ENCODE measurements at regions not wholly inside any gene's neighbourhood (a gene's known extent, or its start where the extent isn't known, plus 50 kb on each side); places are given as distances from the start of the nearest gene placed in this dataset.

DNA sequence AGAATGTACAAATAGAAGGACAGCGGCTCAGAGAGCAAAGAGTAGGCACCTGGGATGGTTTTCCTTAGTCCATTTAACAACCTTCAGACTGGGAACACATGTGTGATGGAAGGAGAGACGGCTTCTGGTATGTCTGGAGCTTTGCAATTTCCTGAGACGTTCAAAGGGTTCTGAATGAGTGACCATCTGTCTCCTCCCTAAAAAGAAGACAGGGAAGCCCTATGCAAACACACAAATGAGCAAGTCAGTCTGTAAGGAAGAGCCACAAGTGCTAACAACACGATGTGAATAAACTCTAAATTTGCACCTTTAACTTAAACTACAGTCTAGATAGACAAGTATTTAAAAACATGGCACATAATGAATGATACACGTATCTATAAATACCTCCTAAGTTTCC is 391.0 kb downstream of the ICE1 start:
- no peaks in the 10 kb centered on the region for H3K4me1 ChIP-seq

GRCh38 chr5:5810461-5810860 is 388.0 kb downstream of the ICE1 start:
- Histone ChIP-seq H3K9me3 (no peaks in the 10 kb centered on the region), H3K4me3 (no peak overlapping the region), H3K4me1 (no peaks in the 10 kb centered on the region), H3K36me3 (no peaks in the 10 kb centered on the region), H3K27ac (no peak overlapping the region), H3K27me3 (no peaks in the 10 kb centered on the region)
- DNase-seq (ENCODE audit: low spot score in 2 of 2), result no peak
- TF ChIP-seq CTCF (IDR thresholded peaks at IDR 0.05) (no peak), POLR2AphosphoS5 (IDR thresholded peaks at IDR 0.05) (no peak)
- intact Hi-C loops (cut with DNase I; ENCODE audit: low total_unique reads), result no loop called here

More for the DNA sequence above, 391.0 kb downstream of the ICE1 start:
- Histone ChIP-seq H3K27me3 (no peaks in the 10 kb centered on the region), H3K4me3 (no peak overlapping the region), H3K27ac (no peak overlapping the region), H3K9me3 (no peaks in the 10 kb centered on the region), H3K36me3 (no peaks in the 10 kb centered on the region)
- DNase-seq (ENCODE audit: low spot score in 2 of 2), result no peak
- TF ChIP-seq POLR2AphosphoS5 (IDR thresholded peaks at IDR 0.05), result no peak
- no peak for TF ChIP-seq CTCF (IDR thresholded peaks at IDR 0.05)
- intact Hi-C loops (cut with DNase I; ENCODE audit: low total_unique reads), result no loop called here

DNA sequence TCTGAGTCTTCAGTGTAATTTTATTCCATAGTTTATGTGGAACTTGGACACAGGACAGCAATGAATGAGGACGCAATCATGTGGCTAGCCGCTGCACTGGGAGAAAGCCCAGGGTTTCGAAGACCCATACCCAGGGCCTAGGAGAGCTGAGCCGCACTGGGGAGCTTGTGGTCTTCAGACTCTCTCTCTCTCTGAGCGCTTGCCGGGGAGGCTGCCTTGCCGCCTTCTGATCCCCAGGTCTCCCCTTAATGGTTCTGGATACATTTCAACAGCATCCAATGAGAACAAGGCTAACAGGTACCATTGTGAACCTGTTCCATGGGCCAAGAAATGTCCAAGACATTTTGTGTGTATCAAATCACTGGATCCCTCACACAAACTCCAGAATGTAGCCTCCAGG is 383.4 kb downstream of the ICE1 start:
- DNase-seq (ENCODE audit: low spot score in 2 of 2), result no peak
- intact Hi-C loops (cut with DNase I; ENCODE audit: low total_unique reads), result no loop called here
- no peaks in the 10 kb centered on the region for H3K27me3 ChIP-seq
- H3K36me3 ChIP-seq, result no peaks in the 10 kb centered on the region
- TF ChIP-seq POLR2A (IDR thresholded peaks at IDR 0.05) (no peak), POLR2AphosphoS5 (IDR thresholded peaks at IDR 0.05) (no peak), CTCF (IDR thresholded peaks at IDR 0.05) (no peak)
- H3K9me3 ChIP-seq, result no peaks in the 10 kb centered on the region
- H3K4me1 ChIP-seq, result no peaks in the 10 kb centered on the region
- H3K4me3 ChIP-seq, result no peak overlapping the region
- H3K27ac ChIP-seq, result no peak overlapping the region

DNA sequence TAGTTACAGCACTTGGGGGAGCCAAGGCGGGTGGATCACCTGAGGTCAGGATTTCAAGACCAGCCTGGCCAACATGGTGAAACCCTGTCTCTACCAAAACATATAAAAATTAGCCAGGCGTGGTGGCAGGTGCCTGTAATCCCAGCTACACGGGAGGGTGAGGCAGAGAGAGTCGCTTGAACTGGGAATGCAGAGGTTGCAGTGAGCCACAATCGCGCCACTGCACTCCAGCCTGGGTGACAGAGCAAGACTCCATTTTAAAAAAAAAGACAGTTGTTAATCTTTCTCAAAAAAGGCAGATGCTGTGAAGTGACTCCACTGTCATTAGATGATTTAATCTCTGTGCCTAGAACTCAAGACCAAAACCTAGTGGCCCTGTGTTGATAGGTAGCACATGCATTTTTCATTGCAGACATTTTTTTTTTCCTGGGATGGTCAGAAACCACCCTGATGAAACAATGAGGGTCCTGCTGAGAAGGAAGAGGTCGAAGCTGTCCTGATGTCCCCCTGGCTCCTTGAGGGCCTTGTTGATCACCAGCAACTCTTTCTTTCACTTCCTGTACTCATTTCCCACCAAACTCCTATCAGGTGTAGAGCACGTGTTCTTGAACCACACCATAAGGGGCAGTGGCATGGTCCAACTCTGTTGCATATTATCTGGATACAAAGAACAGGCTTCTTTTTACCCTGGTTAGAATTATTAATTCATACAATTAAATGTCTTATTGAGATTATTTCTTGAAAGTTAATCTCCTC is 382.2 kb downstream of the ICE1 start:
- DNase-seq (ENCODE audit: low spot score in 2 of 2), result no peak
- no peaks in the 10 kb centered on the region for H3K4me1 ChIP-seq
- no peaks in the 10 kb centered on the region for H3K36me3 ChIP-seq
- H3K27me3 ChIP-seq, result no peaks in the 10 kb centered on the region
- H3K9me3 ChIP-seq, result no peaks in the 10 kb centered on the region
- no peak for TF ChIP-seq CTCF (IDR thresholded peaks at IDR 0.05)
- TF ChIP-seq POLR2AphosphoS5 (IDR thresholded peaks at IDR 0.05), result no peak
- no peak for TF ChIP-seq POLR2A (IDR thresholded peaks at IDR 0.05)
- no peak overlapping the region for H3K4me3 ChIP-seq
- intact Hi-C loops (cut with DNase I; ENCODE audit: low total_unique reads), result no loop called here
- no peak overlapping the region for H3K27ac ChIP-seq

GRCh38 chr5:5800801-5801761 is 378.6 kb downstream of the ICE1 start:
- intact Hi-C loops (cut with DNase I; ENCODE audit: low total_unique reads), result no loop called here
- H3K4me3 ChIP-seq, result no peak overlapping the region
- no peaks in the 10 kb centered on the region for H3K27me3 ChIP-seq
- DNase-seq (ENCODE audit: low spot score in 2 of 2), result no peak
- H3K9me3 ChIP-seq, result no peaks in the 10 kb centered on the region
- no peak overlapping the region for H3K27ac ChIP-seq
- TF ChIP-seq POLR2A (IDR thresholded peaks at IDR 0.05) (no peak), POLR2AphosphoS5 (IDR thresholded peaks at IDR 0.05) (no peak), CTCF (IDR thresholded peaks at IDR 0.05) (no peak)
- H3K36me3 ChIP-seq, result no peaks in the 10 kb centered on the region
- no peaks in the 10 kb centered on the region for H3K4me1 ChIP-seq

All from breast epithelium (tissue), 4 donors.